NCI-H2227 (cell line): ENCODE measurements at regions not wholly inside any gene's neighbourhood (a gene's known extent, or its start where the extent isn't known, plus 50 kb on each side); places are given as distances from the start of the nearest gene placed in this dataset.
"Not testable (repeated sequence)": the region's sequence is repeated elsewhere in the genome, so short reads cannot be mapped to it uniquely, and the experiment has no call there.

Experiments
- DNase-seq: peaks from one replicate; lab custom pipeline; 2025; ENCODE audit not compliant: unreplicated experiment; lab: John Stamatoyannopoulos, UW

DNA sequence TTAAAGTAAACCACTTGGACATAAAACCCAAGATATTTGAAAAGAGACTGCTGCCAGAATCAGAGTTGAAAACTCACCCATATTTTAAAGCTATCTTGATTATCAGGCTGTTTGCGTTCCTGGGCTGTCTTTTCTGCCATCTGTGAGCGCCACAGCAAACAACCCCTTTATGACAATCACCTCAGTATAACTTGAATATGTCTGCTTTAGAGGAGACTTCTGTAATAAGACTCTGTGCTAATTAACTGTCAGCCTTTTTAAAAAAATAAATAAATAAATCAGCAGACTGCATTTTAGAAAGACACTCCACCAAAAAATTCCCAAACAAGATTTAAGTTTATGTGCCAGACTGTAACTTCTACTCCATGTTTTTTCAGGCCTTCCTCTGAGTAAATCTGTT lies 375.7 kb upstream of the CCNH start:
- DNase-seq, result no peak

DNA sequence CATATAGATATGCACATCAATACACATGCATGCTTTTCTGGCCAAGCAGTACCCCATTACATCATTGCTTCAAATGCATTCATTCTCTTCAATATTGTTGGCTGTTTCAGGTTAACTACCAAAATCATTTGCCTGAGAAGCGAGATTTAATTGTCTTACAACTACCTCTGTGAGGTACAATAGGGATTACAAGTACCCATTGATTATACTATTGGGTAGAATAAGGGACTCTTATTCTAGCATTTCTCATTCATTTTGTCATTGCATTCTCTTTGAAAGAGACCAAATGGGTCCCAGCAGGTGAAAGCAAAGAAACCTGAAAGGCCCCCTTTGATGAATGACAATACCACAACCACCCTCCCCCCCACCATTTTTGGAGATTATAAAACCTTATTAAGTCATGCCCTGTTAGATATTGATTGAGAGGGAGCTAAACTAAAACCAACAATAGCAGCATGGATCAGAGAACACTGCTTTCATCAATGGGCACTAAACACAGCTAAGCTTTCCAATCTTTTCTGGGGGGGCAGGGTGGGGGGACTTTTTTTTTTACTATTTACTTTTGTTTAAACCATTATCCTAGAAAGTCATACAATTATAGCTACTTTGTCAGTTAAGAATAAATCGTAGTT lies 375.0 kb upstream of the CCNH start:
- DNase-seq, result no peak

DNA sequence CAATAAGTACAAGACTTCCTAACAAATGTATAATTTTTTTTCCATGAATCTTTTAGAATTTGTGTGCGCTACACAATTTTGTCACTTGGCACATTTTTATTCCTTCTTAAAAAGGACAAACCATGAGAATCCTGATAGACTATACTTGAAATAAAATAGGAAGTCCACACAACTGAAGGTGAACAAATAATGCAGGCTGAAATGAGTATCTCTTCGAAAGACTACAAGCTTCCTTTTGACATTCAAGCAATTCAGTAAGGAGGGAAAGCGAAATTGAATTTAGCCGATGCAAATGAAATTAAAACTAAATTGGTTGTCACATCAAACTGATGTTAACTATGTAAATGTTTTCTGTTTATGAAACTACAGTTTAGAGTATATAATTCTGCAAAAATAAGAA lies 374.4 kb upstream of the CCNH start:
- no peak for DNase-seq

DNA sequence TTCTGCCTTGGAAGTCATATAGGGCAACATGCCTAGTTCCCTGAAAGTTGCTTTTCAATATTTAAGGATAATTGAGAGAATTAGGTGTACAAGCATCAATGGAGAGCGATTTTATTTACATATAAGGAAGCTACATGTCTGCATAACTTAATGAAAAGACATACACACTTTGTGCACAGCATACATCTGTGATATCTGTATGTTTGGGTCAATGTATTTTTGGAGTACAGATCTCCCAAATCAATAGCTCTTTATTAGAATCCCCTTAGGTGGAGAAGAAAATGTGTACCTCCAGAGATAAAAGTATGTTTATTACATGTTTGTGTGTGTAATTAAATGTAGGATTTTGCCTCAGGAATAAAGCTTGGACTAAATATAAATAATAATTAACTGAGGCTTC lies 373.7 kb upstream of the CCNH start:
- no peak for DNase-seq

DNA sequence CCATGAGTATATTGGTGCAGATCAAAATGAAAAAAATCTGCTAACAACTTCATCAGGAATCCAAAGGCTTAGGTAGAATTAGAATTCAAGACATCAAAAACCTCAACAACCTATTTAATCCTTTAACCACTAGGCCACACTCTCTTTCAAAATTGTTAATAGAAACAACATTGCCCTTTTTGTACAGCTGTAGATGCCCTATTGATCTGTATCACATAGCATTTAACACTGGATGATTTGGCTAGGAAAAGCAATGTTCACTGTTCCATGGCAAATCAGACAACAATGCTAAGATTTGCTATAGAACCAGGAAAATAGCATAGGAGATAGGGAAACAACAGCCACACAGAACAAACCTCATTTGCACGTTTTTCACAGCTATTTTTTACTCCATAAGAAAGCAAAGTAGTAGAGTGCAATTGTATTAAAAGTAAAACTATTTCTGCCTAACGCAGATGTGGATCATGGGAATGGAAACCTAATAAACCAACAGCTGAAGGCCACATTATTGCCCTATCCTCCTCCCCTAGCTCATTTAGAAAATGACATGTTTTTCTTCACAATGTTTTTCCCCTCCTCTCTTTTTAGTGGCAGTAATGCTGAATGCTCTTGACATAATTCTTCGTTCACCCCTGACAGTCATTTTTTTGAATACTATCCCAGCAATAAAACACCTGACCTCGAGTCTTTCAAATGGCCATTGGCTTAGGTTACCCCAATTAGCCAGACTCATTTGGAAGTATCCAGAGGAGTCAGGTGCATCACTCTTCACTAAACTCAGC lies 373.0 kb upstream of the CCNH start:
- no peak for DNase-seq

DNA sequence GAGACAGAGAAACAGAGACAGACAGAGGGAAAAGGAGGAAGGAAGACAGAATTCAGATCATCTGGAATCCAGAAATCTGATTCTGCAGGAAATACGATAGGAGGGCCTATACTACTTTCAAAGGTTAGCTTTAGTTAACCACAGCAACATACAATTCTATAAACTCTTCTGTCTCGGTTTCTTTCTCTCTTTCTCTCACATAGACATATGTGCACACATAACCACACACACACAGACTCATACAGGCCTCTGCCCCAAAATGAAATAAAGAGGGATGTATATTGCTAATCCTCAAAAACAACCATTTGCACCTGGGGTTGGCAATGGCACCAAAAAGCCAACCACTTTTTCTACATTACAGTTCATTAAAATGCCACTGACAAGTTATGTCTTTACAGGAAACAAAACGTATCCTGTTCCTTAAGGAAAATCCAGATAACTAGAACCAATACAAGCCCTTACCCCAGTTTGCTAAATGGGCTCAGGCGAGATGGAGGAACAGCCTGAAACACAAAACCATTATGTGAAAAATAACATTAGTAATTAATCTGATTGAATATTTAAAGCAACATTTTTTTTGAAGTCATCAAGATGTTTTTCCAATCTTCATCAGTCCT lies 372.3 kb upstream of the CCNH start:
- DNase-seq, result no peak

DNA sequence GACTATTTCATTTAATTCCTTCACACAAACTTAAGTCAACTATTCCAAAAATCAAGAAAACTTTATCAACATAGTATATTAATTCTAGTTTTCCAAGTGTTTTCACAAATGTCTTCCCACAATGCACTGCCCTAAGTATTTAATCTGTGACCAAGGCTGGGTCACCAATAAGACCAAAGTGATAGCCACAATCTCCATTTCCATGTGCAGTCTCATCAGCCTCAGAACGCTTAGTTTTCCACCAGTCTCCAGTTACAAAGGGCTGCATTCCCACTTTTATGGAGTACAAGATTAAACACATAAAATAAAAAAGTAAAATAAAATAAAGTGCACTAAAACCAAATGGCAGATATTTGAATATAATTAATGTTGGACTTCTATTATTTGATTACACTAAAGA lies 371.6 kb upstream of the CCNH start:
- no peak for DNase-seq

DNA sequence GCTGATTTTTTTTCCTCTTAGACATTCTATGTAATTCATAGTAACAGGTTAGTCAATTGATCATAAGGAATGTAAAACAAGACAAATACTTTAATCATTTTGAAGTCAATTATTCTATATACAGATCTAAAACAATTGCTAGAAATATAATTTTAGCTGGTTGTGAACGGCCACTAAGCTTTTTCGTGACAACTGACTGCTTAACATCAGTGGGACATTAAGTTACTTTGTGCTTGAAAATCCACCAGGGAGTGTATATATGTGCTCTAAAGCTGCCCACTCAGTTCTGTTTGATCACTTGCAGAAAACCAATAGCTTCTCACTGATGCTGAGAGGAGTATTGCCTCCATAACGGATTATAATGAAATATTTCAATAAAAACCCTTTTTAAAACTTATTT lies 370.2 kb upstream of the CCNH start:
- no peak for DNase-seq

DNA sequence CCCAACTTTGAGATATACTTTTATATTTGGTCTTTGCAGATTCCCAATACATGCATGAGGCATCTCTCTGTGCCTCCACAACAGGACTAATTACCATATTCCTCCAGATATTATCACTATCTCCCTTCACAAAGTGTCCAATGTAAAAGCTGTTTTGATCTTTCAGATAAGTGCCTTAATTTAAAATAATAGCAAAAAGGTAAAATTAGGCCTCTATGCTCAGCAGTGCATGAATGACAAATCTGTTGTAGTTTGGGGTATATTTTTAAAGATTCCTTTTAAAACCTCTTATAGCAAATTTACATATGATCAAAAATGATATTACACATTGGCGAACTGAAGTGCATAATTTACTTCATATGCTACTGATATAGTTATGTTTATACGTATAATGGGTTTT lies 369.2 kb upstream of the CCNH start:
- no peak for DNase-seq

DNA sequence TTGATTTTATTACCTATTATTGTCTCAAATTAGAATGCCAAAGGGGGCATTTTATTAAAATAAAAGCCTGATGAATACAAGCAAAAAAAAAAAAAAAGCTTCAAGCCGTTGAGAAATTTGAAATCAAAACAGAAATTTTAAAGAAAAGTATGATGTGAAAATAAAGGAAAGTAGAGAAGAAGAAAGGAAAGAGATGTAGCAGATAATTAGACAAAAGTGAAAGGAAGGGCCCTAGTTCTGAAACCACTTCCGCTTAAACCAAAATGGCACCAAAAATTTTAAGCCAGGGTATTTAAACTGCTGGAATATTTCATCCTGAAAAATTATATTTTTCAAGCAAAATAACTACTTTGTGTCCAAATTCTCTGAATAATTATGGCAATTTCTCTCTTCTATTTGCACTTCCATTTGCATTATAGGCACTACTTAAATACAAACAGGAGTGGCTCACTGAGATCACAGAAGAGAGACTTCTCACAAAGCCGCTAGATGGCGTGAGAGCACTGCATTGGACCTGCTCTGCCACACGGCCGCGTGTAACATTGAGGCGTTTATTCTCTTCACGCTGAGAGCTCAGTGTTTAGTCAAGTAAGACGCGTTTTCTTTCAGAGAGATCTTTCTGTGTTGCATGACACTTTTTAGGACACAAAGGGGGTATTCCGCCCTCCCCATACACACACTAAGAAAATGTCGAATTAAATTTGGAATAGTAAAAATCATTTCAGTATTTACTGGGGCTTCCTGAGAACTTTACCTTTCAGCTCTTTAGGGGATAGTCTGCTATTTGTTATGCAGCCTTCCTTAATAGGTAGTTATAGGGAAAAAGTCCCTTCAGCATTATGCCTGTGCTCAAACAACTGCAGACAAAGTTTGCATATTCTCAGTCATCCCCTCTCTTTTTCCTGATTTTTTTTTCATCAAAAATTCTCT lies 368.4 kb upstream of the CCNH start:
- DNase-seq, result peak; percentile 85

DNA sequence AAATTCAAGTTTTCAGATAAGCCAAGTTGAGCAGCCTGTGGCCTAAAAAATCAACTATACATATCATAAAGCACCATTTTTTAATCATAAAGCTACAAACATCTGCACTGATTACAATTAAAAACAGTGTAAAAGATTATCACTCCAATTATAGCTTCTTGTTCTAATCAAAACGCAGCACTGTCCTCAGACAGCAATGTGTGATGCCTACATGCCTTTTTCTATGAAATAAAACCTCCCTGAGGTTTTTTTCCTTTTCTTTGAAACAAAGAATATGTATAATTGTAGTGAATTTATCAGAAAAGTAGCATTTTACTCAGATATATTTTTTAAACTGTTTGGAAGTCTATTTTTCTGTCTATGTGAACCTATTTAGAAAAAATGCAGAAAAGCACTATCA lies 366.1 kb upstream of the CCNH start:
- no peak for DNase-seq

DNA sequence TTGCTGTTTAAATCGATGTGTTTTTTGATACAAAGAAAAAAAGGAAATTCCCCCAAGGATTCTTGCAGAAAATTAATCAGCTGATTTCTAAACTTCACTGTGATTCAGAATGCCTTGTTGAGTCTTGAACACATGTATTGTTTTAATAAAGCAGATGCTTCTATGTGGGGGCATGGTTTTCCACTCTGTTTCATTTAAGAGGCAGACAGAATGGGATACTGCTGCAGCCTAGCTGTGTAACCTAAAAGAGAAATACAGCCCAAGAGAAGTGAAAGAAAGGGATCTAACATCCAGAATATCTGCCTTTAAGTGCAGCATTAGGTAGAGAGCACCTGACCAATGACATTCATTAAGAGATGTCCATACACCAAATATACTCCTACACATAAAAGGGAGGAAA lies 365.1 kb upstream of the CCNH start:
- no peak for DNase-seq

DNA sequence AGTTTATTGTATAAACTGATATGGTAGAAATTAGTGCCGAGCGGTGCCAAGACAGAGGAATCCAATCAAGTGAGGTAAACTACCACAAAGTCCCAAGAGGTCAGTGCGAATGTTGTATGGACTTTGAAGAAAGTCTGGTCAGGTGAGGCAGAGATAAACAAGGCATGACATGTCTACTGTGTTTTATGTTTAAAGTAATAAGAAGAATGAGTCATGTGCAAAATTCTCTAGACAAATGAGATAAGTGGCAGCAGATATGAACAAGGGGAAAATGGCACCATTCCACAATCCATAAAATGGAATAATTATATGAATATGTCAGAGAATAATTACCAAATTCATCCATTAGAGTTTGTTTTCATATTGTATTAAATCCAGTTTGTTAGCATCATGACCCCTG lies 364.1 kb upstream of the CCNH start:
- no peak for DNase-seq

DNA sequence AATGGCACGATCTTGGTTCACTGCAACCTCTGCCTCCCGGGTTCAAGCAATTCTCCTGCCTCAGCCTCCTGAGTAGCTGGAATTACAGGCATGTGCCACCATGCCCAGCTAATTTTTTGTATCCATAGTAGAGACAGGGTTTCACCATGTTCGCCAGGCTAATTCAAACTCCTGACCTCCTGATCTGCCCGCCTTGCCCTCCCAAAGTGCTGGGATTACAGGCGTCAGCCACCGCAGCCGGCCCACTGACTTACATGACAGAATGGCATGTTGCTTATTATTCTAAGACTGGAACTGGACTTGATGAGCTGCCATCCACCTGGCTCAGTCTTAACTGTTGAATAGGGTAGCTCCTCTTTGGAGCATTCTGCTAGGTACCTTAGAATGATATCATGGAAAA lies 363.6 kb upstream of the CCNH start:
- not testable (repeated sequence) for DNase-seq

DNA sequence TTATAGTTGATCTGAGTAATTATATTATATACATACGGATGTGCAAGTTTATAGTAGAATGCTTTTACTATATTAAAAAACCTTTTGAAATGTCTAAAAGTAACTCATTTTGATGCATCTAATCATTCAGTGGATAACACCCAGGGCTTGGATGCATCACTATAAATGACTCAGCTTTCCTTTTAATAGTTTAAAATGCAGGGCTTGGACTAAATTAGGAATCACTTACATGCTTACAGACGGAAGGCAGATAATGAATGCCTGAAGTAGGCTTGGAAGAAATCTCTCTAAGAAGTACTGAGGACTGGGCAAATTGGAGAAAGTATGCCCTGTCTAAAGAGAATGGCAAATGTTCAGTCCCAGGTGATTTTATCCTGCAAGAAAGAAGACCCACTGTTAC lies 362.5 kb upstream of the CCNH start:
- DNase-seq, result no peak

DNA sequence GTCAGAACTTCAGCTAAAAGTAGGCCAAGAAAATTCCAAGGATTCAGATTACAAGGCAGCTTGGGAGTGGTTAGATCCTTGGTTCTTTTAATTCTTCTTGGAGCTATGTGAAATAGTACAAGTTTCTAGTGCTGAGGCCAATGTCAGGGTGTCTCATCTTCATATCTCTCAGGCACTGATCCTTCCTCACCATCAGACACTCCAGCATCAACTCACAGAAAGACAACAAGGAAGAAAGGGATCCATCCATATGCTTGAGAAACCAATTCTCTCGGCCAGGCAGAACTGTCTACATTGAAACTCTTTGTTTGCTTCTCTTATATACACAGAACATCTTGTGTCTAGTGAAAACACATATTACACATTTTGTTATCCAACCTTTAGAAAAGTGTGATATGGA lies 362.1 kb upstream of the CCNH start:
- DNase-seq, result no peak

DNA sequence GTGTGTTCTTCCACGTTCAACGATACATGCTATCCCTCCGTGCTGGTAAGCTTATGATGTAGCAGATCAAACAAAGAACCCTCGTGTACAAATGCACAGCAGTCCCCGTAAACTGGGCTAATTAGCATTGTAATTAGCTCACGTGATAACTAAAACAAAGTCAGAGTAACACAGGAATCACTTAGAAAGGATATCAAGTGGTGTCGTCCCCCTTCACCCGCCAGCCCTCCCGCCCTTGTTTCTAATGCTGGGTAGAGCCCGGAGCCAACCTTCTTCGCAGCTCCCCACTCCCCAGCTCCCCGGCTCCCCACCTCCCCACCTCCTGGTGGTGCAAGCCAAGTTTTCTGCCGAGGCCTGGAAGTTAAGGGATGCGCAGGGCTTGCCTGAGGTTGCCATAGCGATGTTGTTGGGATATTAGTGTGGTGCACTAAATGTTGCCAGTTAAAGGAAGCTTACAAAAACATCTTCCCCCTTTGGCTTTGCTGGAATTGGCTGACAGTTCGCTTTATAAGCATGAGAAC lies 357.9 kb upstream of the CCNH start:
- no peak for DNase-seq

DNA sequence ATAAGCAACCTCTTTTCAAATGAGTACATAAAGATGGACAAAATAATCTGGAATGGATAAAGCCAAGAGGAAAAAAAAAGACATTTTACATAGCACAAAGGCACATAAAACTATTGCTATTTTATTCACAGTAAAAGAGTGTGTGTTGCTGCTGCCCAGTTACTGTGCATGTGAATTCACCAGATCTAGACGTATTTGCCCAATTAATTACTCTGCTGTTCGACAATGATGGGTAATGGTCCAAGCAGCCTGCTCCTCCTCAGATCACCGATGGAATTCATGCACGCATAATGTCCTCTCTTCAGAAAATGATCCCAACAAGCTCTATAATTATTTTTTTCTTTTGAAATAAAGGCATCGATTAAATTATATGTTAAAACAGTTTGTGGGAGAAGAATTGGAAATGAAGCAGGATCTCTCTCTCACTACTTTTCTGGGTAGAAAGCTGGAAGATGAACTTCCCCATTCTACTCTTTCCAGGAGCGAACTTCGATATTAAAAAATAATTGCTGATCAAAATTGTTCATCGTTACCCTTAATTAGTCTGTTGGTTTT lies 357.4 kb upstream of the CCNH start:
- no peak for DNase-seq

DNA sequence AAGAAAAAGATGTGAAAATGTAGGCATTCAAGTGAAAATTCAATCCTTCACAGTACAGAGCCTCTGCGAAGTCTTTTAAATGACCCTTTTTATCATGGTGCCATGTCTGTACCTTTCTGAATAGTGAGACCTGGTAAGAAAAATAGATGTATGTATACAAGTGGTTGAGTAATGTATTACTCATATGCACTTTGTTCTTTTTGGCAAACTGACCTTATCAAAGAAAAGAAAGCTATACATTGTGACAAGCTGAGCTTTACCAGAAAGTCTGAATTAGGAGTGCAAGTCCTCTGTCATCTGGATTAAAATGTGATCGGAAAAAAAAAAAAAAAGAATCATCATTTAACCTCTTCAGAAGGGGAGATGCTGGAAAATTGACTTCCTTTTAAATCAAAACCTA lies 356.4 kb upstream of the CCNH start:
- DNase-seq, result no peak

DNA sequence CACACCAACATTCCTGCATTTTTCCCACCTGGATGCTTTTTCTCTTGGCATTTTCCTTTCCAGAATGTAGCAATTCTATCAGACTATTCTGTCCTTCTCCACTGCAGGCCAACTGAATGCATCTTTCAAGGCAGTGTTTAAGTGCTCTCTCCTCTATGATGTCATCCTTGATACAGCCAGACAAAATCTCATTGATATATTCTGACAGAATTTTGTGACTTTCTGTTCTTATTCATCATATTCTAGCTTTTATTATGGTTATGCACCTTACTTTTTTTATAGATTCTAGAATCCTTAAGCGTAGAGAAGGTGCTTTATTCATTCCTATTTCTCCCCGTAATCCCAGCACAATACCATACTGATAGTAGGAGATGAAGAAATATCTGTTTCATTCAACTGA lies 355.5 kb upstream of the CCNH start:
- DNase-seq, result no peak

DNA sequence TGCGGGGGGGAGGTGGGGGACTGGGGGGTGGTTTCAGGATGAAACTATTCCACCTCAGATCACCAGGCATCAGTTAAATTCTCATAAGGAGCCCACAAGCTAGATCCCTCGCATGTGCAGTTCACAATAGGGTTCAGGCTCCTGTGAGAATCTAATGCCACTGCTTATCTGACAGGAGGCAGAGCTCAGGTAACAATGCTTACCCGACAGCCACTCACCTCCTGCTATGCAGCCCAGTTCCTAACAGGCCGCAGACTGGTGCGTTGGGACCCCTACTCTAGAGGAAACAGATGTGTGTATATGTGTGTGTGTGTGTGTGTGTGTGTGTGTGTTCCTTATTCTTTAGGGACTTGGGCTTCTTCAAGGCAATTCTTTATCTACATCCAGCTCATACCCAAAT lies 352.3 kb upstream of the CCNH start:
- no peak for DNase-seq
